Mononuclear cell (primary cell): ENCODE measurements at regions not wholly inside any gene's neighbourhood (a gene's known extent, or its start where the extent isn't known, plus 50 kb on each side); places are given as distances from the start of the nearest gene placed in this dataset.

Source experiments
- H3K27me3 ChIP-seq: 2 replicates; pipeline ENCODE4 v1.6.0; 2011; ENCODE audit warnings: low read length, control low read depth; ENCODE audit not compliant: insufficient read depth
- H3K4me1 ChIP-seq: 2 replicates; pipeline ENCODE4 v1.5.1; 2011; ENCODE audit warnings: mild to moderate bottlenecking, low read length, control low read depth; ENCODE audit not compliant: insufficient read depth
- H3K4me3 ChIP-seq: 2 replicates; pipeline ENCODE4 v1.5.1; 2011; ENCODE audit warnings: mild to moderate bottlenecking, low read length, moderate library complexity
- H3K9me3 ChIP-seq: 2 replicates; pipeline ENCODE4 v1.5.1; 2011; ENCODE audit warnings: low read depth, mild to moderate bottlenecking, control low read depth, low read length

- H3K27me3 ChIP-seq = no peaks in the 10 kb centered on the region
- no peaks in the 10 kb centered on the region for H3K9me3 ChIP-seq
- H3K4me1 ChIP-seq = no peaks in the 10 kb centered on the region
- H3K4me3 ChIP-seq = no peak overlapping the region
These were observed 453.8 kb upstream of the KCNMB2 start for GRCh38 chr3:178082326-178082906.

DNA sequence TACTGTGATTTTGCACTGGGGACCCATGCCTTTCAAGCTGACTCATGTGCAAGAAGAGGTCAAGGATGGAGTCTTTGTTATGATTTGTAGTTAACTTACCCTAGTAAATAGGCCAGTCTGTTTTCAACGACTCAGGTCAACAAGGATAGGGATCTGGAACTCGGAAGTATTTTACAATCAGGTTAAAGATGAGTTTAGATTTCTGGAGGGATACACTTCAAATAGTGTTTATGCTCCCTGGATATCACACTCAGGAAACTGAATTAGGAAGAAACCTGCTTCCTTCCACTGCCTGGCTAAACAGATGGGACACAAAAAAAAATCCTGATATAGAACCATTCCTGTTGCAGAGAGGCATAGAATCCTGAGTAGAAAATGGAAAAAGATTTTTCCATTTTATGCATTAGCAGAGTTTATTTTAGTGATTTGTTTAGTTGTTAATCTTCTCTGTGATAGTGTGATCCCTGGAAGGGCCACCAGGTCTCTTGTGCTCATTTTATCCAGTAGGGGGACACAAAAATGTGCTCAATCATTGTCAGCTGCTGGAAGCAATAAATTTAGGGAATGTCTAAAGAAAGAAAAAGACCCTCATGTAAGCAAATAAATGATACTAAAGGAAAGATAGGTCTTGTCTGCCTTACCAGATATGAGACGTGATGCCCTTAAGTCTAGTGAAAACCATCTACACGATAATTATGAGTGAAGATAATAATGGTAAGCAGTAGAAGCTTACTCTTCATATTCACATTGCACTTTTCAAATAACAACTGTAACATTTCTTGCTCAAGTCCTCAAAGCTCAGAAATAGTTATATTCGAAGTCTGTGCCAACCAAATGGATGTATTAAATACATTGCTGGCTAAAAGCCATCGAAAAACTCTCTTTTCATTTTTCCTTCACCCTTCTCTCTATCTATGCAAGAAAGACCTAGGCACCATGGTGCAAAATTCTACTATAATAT is 452.1 kb upstream of the KCNMB2 start:
- Histone ChIP-seq H3K4me1 (no peaks in the 10 kb centered on the region), H3K4me3 (no peak overlapping the region), H3K9me3 (no peaks in the 10 kb centered on the region), H3K27me3 (no peaks in the 10 kb centered on the region)

DNA sequence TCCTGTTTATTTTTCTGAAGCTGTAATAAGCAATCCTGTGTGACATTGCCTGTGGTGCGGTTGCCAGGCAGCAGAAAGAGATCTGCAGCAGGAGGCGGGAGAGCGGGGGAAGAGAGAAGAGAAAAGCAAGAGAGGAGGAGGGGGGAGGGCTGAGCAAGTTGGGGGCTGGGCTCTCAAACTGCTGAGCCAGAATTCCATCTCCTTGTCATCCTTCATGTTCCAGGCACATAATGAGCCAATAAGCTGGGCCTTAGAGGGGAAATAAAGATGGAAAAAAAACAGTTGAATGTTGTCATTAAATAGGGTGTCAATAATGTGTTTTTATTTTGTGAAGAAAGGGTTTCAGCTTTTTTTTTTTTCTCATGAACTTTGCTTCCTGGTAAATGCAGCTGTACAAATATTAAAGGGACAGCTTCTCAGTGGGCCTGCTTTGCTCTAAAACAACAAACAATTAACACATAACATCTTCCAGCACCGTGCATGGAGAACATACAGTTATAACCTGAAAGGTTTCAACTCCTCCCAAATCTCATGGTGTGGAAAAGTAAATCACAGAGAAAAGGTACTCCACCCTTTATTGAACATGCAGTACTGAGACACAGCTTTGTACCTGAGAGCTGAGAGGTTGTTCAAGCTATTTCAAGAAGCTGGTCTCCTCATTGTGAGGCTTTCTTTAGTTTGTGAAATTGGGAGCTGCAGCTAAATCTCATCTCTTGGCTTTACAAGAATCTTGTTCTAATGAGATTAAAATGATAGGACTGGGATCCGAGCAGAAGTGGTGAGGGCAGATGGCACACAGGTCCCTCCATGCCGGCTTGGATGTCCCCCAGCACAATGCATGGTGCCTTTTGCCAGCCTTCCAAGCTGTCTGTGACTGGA is 451.1 kb upstream of the KCNMB2 start:
- Histone ChIP-seq H3K9me3 (no peaks in the 10 kb centered on the region), H3K4me1 (no peaks in the 10 kb centered on the region), H3K27me3 (no peaks in the 10 kb centered on the region), H3K4me3 (no peak overlapping the region)

DNA sequence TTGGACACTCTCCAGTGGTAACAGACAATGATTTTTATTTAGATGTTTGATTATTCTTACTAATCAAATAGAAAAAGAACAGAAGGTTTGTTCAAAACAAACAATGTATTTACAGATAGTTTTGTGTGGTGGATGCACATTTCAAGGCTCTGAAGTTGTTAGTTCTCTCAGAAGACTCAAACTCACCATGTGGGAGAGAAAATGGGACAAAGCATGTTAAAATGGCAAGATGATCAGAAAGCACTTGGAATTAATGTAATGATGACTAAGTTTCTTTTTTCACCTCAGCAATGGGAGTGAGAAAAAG is 450.5 kb upstream of the KCNMB2 start:
- Histone ChIP-seq H3K27me3 (no peaks in the 10 kb centered on the region), H3K4me1 (no peaks in the 10 kb centered on the region), H3K9me3 (no peaks in the 10 kb centered on the region), H3K4me3 (no peak overlapping the region)

DNA sequence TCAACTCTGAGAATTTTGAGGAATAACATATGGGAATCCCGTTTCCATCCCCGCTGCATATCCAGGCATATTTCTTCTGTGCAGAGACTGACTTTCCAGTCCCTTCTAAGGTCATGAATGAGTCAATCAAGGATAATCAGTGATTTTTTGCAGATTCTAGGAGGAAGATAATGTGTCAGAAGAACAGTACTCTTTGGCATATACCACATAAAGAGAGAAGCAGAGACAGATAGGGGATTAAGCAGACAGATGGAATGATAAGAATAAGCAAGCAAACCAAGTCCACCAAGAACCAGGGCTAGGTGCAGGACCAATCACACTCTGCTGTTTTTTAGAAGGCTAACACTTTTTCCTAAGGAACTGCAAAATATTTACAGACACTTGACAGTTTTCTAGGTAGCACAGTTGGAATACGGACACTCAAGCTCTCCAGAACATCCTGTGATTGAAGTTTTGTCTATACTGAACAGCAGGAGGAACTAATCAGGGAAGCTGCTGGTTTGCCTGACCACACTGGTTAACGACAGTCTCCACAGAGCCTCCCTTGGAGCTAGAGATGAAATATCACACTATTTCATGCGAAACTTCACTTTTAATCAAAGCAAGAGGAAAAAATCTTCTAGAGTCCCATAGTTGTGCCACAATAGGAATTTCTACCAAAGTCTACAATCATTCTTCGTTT is 450.0 kb upstream of the KCNMB2 start:
- H3K9me3 ChIP-seq = no peaks in the 10 kb centered on the region
- H3K27me3 ChIP-seq = no peaks in the 10 kb centered on the region
- H3K4me1 ChIP-seq = no peaks in the 10 kb centered on the region
- no peak overlapping the region for H3K4me3 ChIP-seq

DNA sequence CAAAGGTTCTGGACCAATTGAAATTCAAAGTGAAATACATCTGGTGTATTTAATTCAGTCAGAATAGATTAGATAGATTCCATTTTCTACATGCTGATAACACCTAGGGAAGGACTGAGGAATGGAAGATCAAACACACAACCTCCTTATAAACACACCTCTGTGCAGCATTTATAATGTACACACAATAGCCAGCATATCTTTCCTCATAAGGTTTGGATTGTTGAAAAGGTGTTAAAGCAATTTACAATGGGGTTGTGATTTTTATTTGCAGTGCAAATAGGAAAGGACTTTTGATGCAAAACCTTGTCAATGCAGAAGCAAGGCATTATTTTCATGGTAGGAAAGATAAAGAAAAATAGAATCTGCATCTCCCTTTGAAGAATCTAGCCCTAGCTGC is 448.9 kb upstream of the KCNMB2 start:
- Histone ChIP-seq H3K9me3 (no peaks in the 10 kb centered on the region), H3K4me1 (no peaks in the 10 kb centered on the region), H3K27me3 (no peaks in the 10 kb centered on the region), H3K4me3 (no peak overlapping the region)

DNA sequence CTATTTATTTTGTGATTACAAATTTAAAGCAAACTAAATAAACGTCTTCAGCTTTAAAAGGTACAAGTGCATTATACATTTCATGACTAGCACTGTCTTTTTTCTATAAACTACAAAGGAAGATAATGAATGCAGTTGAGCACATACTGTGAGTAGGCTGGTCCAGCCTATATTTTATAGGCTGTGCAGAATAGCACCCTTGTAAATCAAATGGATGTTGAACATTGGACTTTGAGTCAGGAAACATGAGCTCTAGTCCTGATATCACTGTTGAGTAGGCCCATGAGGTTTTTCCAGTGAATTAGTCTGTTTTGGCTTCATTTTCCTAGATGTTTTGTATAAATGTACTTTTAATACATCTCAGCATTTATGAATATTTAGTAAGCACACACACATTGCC is 447.3 kb upstream of the KCNMB2 start:
- Histone ChIP-seq H3K9me3 (no peaks in the 10 kb centered on the region), H3K4me1 (no peaks in the 10 kb centered on the region), H3K4me3 (no peak overlapping the region), H3K27me3 (no peaks in the 10 kb centered on the region)

DNA sequence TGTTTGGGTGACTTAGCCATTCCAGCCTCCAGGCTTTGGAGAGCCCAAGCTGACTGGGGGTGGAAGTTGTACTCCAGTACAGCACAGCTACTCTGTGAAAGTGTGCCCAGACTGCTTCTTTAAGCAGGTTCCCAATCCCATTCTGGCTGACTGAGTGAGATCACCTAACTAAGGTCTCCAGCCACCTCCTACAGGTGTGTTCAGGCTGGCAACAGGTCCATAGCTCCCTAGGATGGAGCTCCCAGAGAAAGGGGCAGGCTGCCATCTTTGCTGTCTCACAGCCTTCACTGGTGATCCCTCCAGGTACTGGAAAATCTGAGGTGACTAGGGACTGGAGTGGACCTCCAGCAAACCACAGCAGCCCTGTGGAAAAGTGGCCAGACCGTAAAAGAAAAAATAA is 445.3 kb upstream of the KCNMB2 start:
- H3K4me1 ChIP-seq = no peaks in the 10 kb centered on the region
- H3K27me3 ChIP-seq = no peaks in the 10 kb centered on the region
- H3K9me3 ChIP-seq = no peaks in the 10 kb centered on the region
- H3K4me3 ChIP-seq = no peak overlapping the region

DNA sequence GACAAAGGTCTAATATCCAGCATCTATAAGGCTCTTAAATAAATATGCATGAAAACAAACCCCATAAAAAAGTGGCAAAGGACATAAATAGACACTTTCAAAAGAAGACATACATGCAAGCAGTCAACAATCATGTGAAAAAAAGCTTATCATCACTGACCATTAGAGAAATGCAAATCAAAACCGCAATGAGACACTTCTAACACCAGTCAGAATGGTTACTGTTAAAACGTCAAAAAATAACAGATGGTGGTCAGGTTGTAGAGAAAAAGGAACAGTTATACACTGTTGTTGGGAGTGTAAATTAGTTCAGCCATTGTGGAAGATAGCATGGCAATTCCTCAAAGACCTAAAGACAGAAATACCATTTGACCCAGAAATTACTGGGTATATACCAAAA is 440.7 kb upstream of the KCNMB2 start:
- H3K4me3 ChIP-seq = no peak overlapping the region
- H3K4me1 ChIP-seq = peaks cover 4% of the 10 kb centered on the region
- H3K9me3 ChIP-seq = no peaks in the 10 kb centered on the region
- no peaks in the 10 kb centered on the region for H3K27me3 ChIP-seq

- Histone ChIP-seq H3K4me3 (no peak overlapping the region), H3K27me3 (no peaks in the 10 kb centered on the region), H3K4me1 (peaks cover 4% of the 10 kb centered on the region)
These were observed 439.3 kb upstream of the KCNMB2 start for GRCh38 chr3:178096955-178097354.

GRCh38 chr3:178097576-178097975 is 438.7 kb upstream of the KCNMB2 start:
- H3K9me3 ChIP-seq = no peaks in the 10 kb centered on the region
- H3K4me3 ChIP-seq = no peak overlapping the region
- H3K4me1 ChIP-seq = peaks cover 4% of the 10 kb centered on the region
- no peaks in the 10 kb centered on the region for H3K27me3 ChIP-seq

More at GRCh38 chr3:178096955-178097354, 439.3 kb upstream of the KCNMB2 start:
- no peaks in the 10 kb centered on the region for H3K9me3 ChIP-seq

GRCh38 chr3:178099274-178099673 is 437.0 kb upstream of the KCNMB2 start:
- Histone ChIP-seq H3K27me3 (no peaks in the 10 kb centered on the region), H3K9me3 (no peaks in the 10 kb centered on the region), H3K4me3 (no peak overlapping the region), H3K4me1 (peaks cover 4% of the 10 kb centered on the region)

DNA sequence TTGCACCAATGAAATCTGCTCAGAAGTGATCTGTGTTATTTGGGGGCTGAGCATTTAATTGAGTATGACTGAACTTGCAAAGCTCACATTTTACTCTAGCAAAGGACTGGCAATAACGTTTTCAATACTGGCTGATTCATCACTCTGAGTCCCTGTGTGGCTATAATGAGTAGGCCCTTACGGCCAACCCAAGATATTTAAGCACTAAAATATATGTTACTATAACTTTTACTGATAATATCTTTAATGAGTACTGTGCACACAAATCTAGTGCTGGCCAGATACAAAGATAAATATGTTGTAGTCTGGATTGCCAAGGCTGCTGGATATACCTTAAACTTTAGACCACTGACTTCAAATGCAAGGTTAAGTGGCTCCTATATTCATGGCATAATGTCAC is 436.4 kb upstream of the KCNMB2 start:
- no peaks in the 10 kb centered on the region for H3K27me3 ChIP-seq
- no peak overlapping the region for H3K4me3 ChIP-seq
- peaks cover 4% of the 10 kb centered on the region for H3K4me1 ChIP-seq
- no peaks in the 10 kb centered on the region for H3K9me3 ChIP-seq

- Histone ChIP-seq H3K27me3 (no peaks in the 10 kb centered on the region), H3K4me1 (peaks cover 4% of the 10 kb centered on the region), H3K9me3 (no peaks in the 10 kb centered on the region), H3K4me3 (no peak overlapping the region)
These were observed 435.3 kb upstream of the KCNMB2 start for GRCh38 chr3:178100908-178101307.

DNA sequence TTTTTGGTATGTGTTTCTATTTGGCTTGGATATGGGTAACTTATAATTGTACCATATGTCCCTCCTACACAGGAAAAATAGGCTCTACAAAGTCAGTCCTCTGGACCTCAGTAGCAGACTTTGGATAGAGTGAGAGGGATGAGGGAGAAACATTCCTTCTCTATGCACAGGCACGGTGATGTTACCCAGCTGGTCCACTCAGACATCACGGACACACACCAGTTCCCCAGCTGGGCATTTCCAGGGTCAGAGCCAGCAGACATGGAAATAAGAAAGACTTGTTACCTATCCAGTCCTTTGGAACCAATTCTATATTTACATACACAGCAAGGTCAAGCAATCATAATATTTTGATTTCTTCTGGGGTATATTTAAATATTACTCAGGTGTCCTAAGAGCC is 433.1 kb upstream of the KCNMB2 start:
- H3K4me1 ChIP-seq = no peaks in the 10 kb centered on the region
- no peak overlapping the region for H3K4me3 ChIP-seq
- H3K9me3 ChIP-seq = no peaks in the 10 kb centered on the region
- no peaks in the 10 kb centered on the region for H3K27me3 ChIP-seq
